ENCODE measurements at regions not wholly inside any gene's neighbourhood (a gene's known extent, or its start where the extent isn't known, plus 50 kb on each side); places are given as distances from the start of the nearest gene placed in this dataset.

- DNase-seq (ENCODE audit: low spot score): no peak
Measured at GRCh38 chr10:10475812-10476211, 541.9 kb upstream of the CELF2 start.

- no peak for DNase-seq (ENCODE audit: low spot score)
Measured at GRCh38 chr10:10477844-10478243, 539.8 kb upstream of the CELF2 start.

GRCh38 chr10:10479465-10479864 lies 538.2 kb upstream of the CELF2 start:
- no peak for DNase-seq (ENCODE audit: low spot score)

GRCh38 chr10:10482613-10483012 lies 535.1 kb upstream of the CELF2 start:
- DNase-seq (ENCODE audit: low spot score): no peak

GRCh38 chr10:10489076-10489475 lies 528.6 kb upstream of the CELF2 start:
- DNase-seq (ENCODE audit: low spot score): no peak

- no peak for DNase-seq (ENCODE audit: low spot score)
Measured at GRCh38 chr10:10489805-10490571, 527.7 kb upstream of the CELF2 start.

- no peak for DNase-seq (ENCODE audit: low spot score)
Measured at GRCh38 chr10:10490581-10490980, 527.1 kb upstream of the CELF2 start.

GRCh38 chr10:10492420-10492819 lies 525.3 kb upstream of the CELF2 start:
- no peak for DNase-seq (ENCODE audit: low spot score)

GRCh38 chr10:10493833-10494232 lies 523.8 kb upstream of the CELF2 start:
- DNase-seq (ENCODE audit: low spot score): no peak

- no peak for DNase-seq (ENCODE audit: low spot score)
Measured at GRCh38 chr10:10497245-10497644, 520.4 kb upstream of the CELF2 start.

- DNase-seq (ENCODE audit: low spot score): no peak
Measured at GRCh38 chr10:10498781-10499180, 518.9 kb upstream of the CELF2 start.

GRCh38 chr10:10499839-10500238 lies 517.8 kb upstream of the CELF2 start:
- no peak for DNase-seq (ENCODE audit: low spot score)

GRCh38 chr10:10500937-10501336 lies 516.7 kb upstream of the CELF2 start:
- DNase-seq (ENCODE audit: low spot score): no peak

- no peak for DNase-seq (ENCODE audit: low spot score)
Measured at GRCh38 chr10:10503772-10504171, 513.9 kb upstream of the CELF2 start.

GRCh38 chr10:10508211-10508610 lies 509.5 kb upstream of the CELF2 start:
- DNase-seq (ENCODE audit: low spot score): peak; percentile 74

GRCh38 chr10:10510179-10510578 lies 507.5 kb upstream of the CELF2 start:
- no peak for DNase-seq (ENCODE audit: low spot score)

GRCh38 chr10:10513067-10513466 lies 504.6 kb upstream of the CELF2 start:
- no peak for DNase-seq (ENCODE audit: low spot score)

GRCh38 chr10:10513898-10514297 lies 503.8 kb upstream of the CELF2 start:
- no peak for DNase-seq (ENCODE audit: low spot score)

GRCh38 chr10:10514797-10515196 lies 502.9 kb upstream of the CELF2 start:
- no peak for DNase-seq (ENCODE audit: low spot score)

GRCh38 chr10:10515479-10516204 lies 502.0 kb upstream of the CELF2 start:
- DNase-seq (ENCODE audit: low spot score): no peak

- no peak for DNase-seq (ENCODE audit: low spot score)
Measured at GRCh38 chr10:10516346-10517130, 501.1 kb upstream of the CELF2 start.

- DNase-seq (ENCODE audit: low spot score): no peak
Measured at GRCh38 chr10:10517866-10518265, 499.8 kb upstream of the CELF2 start.

GRCh38 chr10:10519674-10520073 lies 498.0 kb upstream of the CELF2 start:
- DNase-seq (ENCODE audit: low spot score): no peak

All from D341Med (cell line).